Subcutaneous abdominal adipose tissue (tissue), 5 donors: ENCODE measurements at regions not wholly inside any gene's neighbourhood (a gene's known extent, or its start where the extent isn't known, plus 50 kb on each side); places are given as distances from the start of the nearest gene placed in this dataset.

Experiments used
- H3K27ac ChIP-seq: one replicate; pipeline ENCODE4 v1.7.0; 2013; ENCODE audit warnings: low read depth, mild to moderate bottlenecking, inconsistent platforms, low read length, moderate library complexity
- H3K27me3 ChIP-seq, 5 donors: one replicate each; pipeline ENCODE4 v1.7.0; 2013; ENCODE audit warnings: low read length in 5 of 5, inconsistent platforms in 1 of 5; ENCODE audit not compliant: control insufficient read depth in 5 of 5, insufficient read depth in 4 of 5
- H3K36me3 ChIP-seq, 5 donors: one replicate each; pipeline ENCODE4 v1.7.0; 2013; ENCODE audit warnings: low read length in 5 of 5; ENCODE audit not compliant: control insufficient read depth in 5 of 5, insufficient read depth in 5 of 5
- H3K4me1 ChIP-seq, 5 donors: one replicate each; pipeline ENCODE4 v1.7.0; 2013; ENCODE audit warnings: low read length in 5 of 5, mild to moderate bottlenecking in 3 of 5, moderate library complexity in 1 of 5; ENCODE audit not compliant: control insufficient read depth in 5 of 5, insufficient read depth in 5 of 5
- H3K4me3 ChIP-seq, 5 donors: one replicate each; pipeline ENCODE4 v1.7.0; 2013; ENCODE audit warnings: low read length in 5 of 5, low read depth in 1 of 5
- H3K9ac ChIP-seq, 5 donors: one replicate each; pipeline ENCODE4 v1.7.0; 2013; ENCODE audit warnings: low read length in 5 of 5, mild to moderate bottlenecking in 4 of 5, moderate library complexity in 3 of 5
- H3K9me3 ChIP-seq, 5 donors: one replicate each; pipeline ENCODE4 v1.7.0; 2013; ENCODE audit warnings: low read length in 5 of 5; ENCODE audit not compliant: control insufficient read depth in 5 of 5
- donor health status: healthy.
- donor health status: healthy.
- donor health status: healthy.
- donor health status: healthy.
- donor health status: healthy.

GRCh38 chr3:1953536-1953935 is 145.1 kb upstream of the CNTN4 start:
- Histone ChIP-seq H3K27ac (no peak overlapping the region), H3K27me3 (no peaks in the 10 kb centered on the region), H3K4me3 (no peak overlapping the region), H3K9me3 (no peaks in the 10 kb centered on the region), H3K36me3 (no peaks in the 10 kb centered on the region), H3K9ac (no peak overlapping the region), H3K4me1 (no peaks in the 10 kb centered on the region)

DNA sequence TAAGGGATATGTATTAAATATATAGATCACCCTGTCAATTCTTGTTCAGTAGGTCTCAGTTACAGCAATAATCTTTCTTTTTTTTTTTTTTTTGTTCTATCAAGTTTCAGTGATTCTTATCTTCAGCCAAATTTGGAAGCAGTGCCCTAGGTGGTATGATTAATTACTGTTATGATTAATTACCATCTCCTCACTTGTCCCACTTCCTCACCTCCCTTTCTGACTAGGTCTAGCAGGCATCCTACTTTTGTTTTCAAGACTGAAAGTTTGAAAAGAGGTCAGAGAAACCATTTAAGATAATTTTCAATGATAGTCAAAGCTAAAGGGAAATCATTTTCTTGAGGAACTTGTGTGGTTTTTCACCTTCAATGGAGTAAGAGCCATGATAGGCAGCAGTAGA is 144.0 kb upstream of the CNTN4 start:
- Histone ChIP-seq H3K27ac (no peak overlapping the region), H3K4me1 (no peaks in the 10 kb centered on the region), H3K9me3 (no peaks in the 10 kb centered on the region), H3K36me3 (no peaks in the 10 kb centered on the region), H3K27me3 (no peaks in the 10 kb centered on the region), H3K4me3 (no peak overlapping the region), H3K9ac (no peak overlapping the region)

DNA sequence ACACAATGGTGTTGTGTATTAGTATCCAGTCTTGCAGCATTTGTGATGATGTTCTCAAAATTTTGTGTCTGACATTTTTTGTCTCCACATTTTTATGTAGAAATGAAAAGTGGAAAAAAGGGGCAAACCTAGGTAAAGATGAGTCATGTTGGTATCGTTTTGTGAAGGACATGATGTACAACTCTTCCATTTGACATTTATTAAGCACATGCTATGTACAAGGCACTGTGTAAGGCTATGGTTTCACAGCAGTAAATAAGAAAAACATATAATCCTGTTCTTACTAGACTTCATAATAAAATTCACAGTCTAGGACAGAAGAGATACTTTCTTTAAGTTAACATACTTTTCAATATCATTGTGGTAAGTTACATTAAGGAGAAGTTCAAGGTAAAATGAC is 143.5 kb upstream of the CNTN4 start:
- Histone ChIP-seq H3K4me3 (no peak overlapping the region), H3K9ac (no peak overlapping the region), H3K4me1 (no peaks in the 10 kb centered on the region), H3K9me3 (no peaks in the 10 kb centered on the region), H3K27ac (no peak overlapping the region), H3K27me3 (no peaks in the 10 kb centered on the region), H3K36me3 (no peaks in the 10 kb centered on the region)

DNA sequence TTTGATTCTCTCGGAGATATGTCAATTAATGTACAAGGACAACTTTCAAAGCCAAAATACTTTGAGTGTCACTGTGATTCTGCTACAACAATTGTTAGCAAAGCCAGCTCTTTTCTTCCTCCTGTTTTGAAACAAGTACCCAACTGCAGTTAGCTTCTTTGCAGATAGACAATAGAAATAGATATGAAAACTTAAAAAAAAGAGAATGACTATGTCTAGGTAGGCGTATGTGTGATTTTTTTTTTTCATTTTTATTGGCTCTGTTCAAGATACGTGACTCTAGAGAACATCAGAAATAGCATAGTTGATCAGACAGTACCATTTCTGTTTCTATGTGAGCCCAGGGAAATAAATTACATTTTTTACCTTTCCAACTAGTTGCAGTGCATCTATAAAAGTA is 142.9 kb upstream of the CNTN4 start:
- Histone ChIP-seq H3K36me3 (no peaks in the 10 kb centered on the region), H3K4me1 (no peaks in the 10 kb centered on the region), H3K27ac (no peak overlapping the region), H3K9me3 (no peaks in the 10 kb centered on the region), H3K4me3 (no peak overlapping the region), H3K27me3 (no peaks in the 10 kb centered on the region), H3K9ac (no peak overlapping the region)

DNA sequence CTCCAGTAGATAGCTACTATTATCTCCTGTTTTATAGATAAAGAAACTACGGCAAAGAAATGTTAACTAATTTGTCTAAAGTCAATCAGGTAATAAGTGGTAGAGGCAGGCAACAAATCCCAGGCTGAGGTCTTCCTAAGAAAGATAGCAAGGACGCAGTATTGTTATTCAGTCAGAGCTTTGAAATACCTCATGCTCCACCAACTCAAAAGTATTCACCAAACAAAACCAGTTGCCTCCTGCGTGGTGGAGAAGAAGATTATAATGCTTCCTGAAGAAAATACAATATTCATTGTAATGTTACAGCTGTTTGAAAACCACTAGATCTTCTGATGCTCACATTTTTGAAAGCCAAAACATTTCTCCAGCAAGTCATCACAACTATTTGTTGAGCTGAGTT is 138.2 kb upstream of the CNTN4 start:
- no peak overlapping the region for H3K27ac ChIP-seq
- no peak overlapping the region for H3K4me3 ChIP-seq
- no peaks in the 10 kb centered on the region for H3K9me3 ChIP-seq
- no peak overlapping the region for H3K9ac ChIP-seq
- H3K4me1 ChIP-seq = no peaks in the 10 kb centered on the region
- H3K27me3 ChIP-seq = no peaks in the 10 kb centered on the region
- no peaks in the 10 kb centered on the region for H3K36me3 ChIP-seq

DNA sequence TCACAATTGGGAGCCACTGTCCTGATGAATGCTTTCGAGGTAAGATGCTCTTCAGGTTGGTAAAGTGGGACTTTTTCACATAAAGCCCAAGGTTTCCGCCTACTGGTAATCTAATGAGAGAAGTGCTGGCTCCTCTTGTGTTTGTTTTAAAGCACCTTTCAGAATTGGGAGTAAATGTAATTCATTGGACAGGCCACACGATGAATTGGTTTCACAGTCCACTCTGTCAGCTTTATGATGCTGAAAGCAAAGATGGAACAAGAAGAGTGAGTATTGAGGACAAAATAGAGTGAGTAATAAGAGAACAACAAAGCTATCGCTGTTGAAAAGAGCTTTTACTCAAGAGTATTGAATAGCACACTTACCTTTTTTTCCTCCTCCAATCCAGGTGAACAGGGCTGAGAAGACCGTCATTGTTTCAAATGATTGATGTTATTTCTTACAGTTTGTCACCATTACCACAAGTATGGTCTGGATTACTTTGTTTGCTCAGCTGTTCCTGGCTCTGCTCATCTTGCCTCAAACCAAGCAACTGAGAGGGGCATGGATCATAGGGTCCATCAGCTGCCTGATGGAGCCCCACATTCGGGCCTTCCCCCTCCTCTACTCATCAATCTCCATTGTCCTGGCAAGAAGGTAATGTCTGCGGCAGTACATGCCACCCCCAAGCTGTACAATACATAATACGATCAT is 136.1 kb upstream of the CNTN4 start:
- H3K4me3 ChIP-seq = no peak overlapping the region
- H3K36me3 ChIP-seq = no peaks in the 10 kb centered on the region
- no peak overlapping the region for H3K9ac ChIP-seq
- no peaks in the 10 kb centered on the region for H3K9me3 ChIP-seq
- no peak overlapping the region for H3K27ac ChIP-seq
- no peaks in the 10 kb centered on the region for H3K4me1 ChIP-seq
- H3K27me3 ChIP-seq = no peaks in the 10 kb centered on the region

DNA sequence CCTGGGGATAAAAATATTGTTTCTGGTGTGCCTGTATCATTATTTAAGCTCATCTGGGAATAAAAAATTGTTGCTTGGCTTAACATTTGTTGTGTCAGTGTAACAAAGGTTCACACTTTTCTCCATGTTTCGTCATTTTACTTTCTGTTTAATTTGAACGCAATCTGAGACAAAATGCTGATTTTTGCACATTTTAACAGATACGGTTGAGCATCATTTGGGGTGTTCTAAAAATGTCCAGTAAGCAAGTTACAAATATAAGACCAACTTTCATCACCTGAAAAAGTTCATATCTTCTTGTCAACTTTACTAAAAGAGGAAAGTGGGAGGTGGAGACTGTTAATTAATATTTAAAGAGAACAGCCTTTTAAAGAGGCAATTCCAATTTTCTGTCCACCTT is 134.8 kb upstream of the CNTN4 start:
- no peak overlapping the region for H3K4me3 ChIP-seq
- H3K36me3 ChIP-seq = no peaks in the 10 kb centered on the region
- no peaks in the 10 kb centered on the region for H3K4me1 ChIP-seq
- H3K9me3 ChIP-seq = no peaks in the 10 kb centered on the region
- H3K27ac ChIP-seq = no peak overlapping the region
- no peak overlapping the region for H3K9ac ChIP-seq
- H3K27me3 ChIP-seq = no peaks in the 10 kb centered on the region

DNA sequence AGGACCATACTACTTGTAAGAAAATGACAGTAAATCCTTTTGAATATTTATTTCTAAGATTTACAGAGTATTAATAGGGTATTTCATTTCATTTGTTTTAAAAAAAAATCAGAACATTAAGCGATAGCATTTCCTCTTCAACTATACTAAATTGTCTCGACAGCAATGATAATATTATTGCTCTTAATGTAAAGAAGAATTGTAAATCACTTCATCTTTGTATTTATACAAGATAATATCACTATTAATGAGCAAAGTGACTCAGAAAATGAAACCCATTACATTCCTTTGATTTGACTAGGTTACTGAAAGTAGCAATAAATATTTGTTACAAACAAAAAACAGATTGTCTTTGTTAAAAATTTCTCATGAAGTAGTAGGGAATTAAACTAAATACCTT is 131.1 kb upstream of the CNTN4 start:
- H3K27me3 ChIP-seq = no peaks in the 10 kb centered on the region
- no peak overlapping the region for H3K27ac ChIP-seq
- H3K9me3 ChIP-seq = peaks cover 0 to under 1% (median 0%) of the 10 kb centered on the region in 5 donors
- no peak overlapping the region for H3K9ac ChIP-seq
- H3K36me3 ChIP-seq = no peaks in the 10 kb centered on the region
- peaks cover 0 to 8% (median 6%) of the 10 kb centered on the region in 5 donors for H3K4me1 ChIP-seq
- no peak overlapping the region for H3K4me3 ChIP-seq

DNA sequence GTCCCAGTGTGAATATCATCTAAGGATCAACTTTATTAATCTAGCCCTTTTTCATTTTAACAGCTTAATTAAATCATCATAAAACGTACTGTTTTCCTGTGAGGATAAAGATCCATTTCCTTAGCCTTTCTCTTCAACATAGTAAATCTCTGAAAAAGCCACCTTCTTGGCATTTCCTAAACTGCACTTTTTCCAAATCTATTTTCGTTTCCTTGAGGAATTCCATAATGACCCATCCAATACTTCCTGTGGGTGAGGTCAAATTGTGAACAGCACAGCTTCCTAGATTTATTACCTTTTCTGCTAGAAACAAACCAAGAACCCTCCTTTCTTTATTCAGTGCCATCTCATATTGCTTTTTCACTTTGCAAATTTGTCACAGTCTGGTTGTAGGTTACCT is 129.4 kb upstream of the CNTN4 start:
- no peak overlapping the region for H3K4me3 ChIP-seq
- H3K27ac ChIP-seq = no peak overlapping the region
- H3K9ac ChIP-seq = no peak overlapping the region
- peaks cover 0 to 2% (median 2%) of the 10 kb centered on the region in 5 donors for H3K9me3 ChIP-seq
- H3K27me3 ChIP-seq = no peaks in the 10 kb centered on the region
- H3K4me1 ChIP-seq = peaks cover 0 to 19% (median 6%) of the 10 kb centered on the region in 5 donors
- no peaks in the 10 kb centered on the region for H3K36me3 ChIP-seq

DNA sequence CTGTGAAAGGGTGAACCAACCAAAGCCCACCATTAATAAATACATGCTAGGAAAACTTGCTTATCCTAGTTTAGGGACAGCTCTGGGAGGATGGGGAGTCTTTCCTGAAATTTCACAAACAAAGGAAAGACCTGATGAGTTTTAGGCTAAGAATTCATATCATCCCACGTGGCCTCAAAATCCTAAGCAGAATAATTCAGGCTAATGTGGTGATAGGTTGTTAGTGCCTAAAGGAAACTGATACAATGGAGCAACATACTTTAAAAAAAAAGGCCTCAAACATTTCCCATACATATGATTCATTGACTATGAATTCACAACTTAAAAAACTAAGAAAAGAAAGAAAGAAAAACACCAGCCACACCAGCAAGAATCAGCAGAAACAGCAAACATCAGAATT is 126.9 kb upstream of the CNTN4 start:
- Histone ChIP-seq H3K27ac (no peak overlapping the region), H3K4me3 (no peak overlapping the region), H3K9ac (no peak overlapping the region), H3K27me3 (no peaks in the 10 kb centered on the region), H3K4me1 (peaks cover 0 to 19% (median 6%) of the 10 kb centered on the region in 5 donors), H3K36me3 (no peaks in the 10 kb centered on the region), H3K9me3 (peaks cover 0 to 6% (median 2%) of the 10 kb centered on the region in 5 donors)
